Stimulated activated memory B cell treated with anti-CD40 and anti-IgM and Interleukin-4, amounts not matched to agents 10 μg/mL and 1 μg/mL and 100 μg/mL, for 72 hours (primary cell): ENCODE measurements at regions not wholly inside any gene's neighbourhood (a gene's known extent, or its start where the extent isn't known, plus 50 kb on each side); places are given as distances from the start of the nearest gene placed in this dataset.
"Not testable (repeated sequence)": the region's sequence is repeated elsewhere in the genome, so short reads cannot be mapped to it uniquely, and the experiment has no call there.

Source experiments
- ATAC-seq: fragments of 150-1000 bp; cut with Tn5 transposase; 2 replicates; pipeline ENCODE4 v1.10.0; 2021
- H3K27ac Mint-ChIP-seq: one replicate; pipeline ENCODE4 v1.8.0; 2022; ENCODE audit warnings: mild to moderate bottlenecking, mixed read lengths
- H3K27me3 Mint-ChIP-seq: one replicate; pipeline ENCODE4 v1.8.0; 2022; ENCODE audit warnings: mixed read lengths
- H3K36me3 Mint-ChIP-seq: one replicate; pipeline ENCODE4 v1.8.0; 2022; ENCODE audit warnings: mixed read lengths
- H3K4me1 Mint-ChIP-seq: one replicate; pipeline ENCODE4 v1.8.0; 2022; ENCODE audit warnings: mixed read lengths
- H3K4me3 Mint-ChIP-seq: one replicate; pipeline ENCODE4 v1.8.0; 2022; ENCODE audit warnings: mild to moderate bottlenecking, moderate library complexity, mixed read lengths
- H3K9me3 Mint-ChIP-seq: one replicate; pipeline ENCODE4 v1.8.0; 2022; ENCODE audit warnings: mixed read lengths

DNA sequence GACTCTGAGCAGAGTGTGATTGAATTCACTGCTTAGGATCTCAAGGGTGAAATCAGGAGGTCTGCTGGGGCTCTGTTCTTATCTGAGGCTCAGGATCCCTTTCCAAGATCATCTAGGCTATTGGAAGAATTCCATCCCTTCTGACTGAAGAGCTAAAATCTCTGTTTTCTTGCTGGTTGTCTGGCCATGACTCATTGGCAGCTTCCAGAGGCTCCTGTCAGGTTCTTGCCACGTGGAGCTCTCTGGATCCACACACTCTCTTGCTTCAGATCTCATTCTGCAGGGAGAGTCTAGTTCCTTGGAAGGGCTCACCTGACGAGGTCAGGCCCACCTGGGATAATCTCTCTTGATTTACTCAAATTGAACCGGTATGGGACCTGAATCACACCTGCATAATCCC is 930.7 kb downstream of the CDH8 start:
- ATAC-seq: no peak
- no peaks in the 10 kb centered on the region for H3K36me3 Mint-ChIP-seq
- H3K4me1 Mint-ChIP-seq: no peaks in the 10 kb centered on the region
- H3K9me3 Mint-ChIP-seq: peaks cover 4% of the 10 kb centered on the region
- H3K4me3 Mint-ChIP-seq: no peak overlapping the region
- no peak overlapping the region for H3K27ac Mint-ChIP-seq
- no peaks in the 10 kb centered on the region for H3K27me3 Mint-ChIP-seq

DNA sequence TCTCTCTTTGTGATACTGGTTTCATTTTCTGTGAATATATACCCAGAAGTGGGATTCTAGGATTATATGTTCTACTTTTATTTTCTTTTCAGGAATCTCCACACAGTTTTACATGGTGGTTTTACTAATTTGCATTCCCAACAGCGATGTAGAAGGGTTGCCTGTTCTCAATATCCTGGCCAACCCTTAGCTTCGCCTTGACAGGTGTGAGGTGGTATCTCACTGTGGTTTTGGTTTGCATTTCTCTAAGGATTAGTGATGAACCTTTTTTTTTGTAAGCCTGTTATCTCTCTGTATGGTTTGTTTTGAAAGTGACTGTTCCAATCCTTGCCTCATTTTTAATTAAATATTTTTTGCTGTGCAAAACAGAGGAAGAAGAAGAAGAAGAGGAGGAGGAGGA is 937.7 kb downstream of the CDH8 start:
- Mint-ChIP-seq H3K4me1 (no peaks in the 10 kb centered on the region), H3K27me3 (no peaks in the 10 kb centered on the region), H3K27ac (no peak overlapping the region), H3K4me3 (no peak overlapping the region), H3K36me3 (no peaks in the 10 kb centered on the region), H3K9me3 (peaks cover 8% of the 10 kb centered on the region)
- no peak for ATAC-seq

DNA sequence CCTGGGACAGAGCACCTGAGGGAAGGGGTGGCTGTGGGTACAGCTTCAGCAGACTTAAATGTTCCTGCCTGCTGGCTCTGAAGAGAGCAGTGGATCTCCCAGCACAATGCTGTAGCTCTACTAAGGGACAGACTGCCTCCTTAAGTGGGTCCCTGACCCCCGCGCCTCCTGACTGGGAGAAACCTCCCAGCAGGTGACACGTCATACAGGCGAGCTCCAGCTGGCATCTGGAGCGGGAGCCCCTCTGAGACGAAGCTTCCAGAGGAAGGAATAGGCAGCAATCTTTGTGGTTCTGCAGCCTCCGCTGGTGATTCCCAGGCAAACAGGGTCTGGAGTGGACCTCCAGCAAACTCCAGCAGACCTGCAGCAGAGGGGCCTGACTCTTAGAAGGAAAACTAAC is 944.9 kb downstream of the CDH8 start:
- H3K36me3 Mint-ChIP-seq, H3K4me1 Mint-ChIP-seq, H3K27ac Mint-ChIP-seq, ATAC-seq, H3K27me3 Mint-ChIP-seq, H3K4me3 Mint-ChIP-seq: not testable (repeated sequence)
- peaks cover 12% of the 10 kb centered on the region for H3K9me3 Mint-ChIP-seq

DNA sequence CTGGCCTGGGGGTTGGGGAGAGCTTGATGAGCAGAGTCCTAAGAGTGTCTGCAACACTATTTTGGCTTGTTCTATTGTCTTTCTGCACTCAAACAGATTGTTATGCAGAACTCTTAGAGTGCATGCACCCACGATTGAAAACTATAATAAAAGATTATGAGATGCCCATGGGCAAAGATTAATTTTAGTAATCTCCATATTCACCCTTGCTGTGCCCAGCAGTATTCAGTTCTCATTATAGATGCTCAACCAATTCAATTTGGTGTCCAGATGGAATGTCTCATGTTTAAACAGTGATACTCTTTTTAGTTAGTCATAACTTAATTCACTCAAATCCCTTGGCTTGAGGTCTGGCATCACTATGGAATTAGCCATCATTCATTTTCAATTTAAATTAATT is 952.5 kb downstream of the CDH8 start:
- H3K4me3 Mint-ChIP-seq: no peak overlapping the region
- no peaks in the 10 kb centered on the region for H3K4me1 Mint-ChIP-seq
- ATAC-seq: no peak
- H3K9me3 Mint-ChIP-seq: peaks cover 6% of the 10 kb centered on the region
- H3K36me3 Mint-ChIP-seq: no peaks in the 10 kb centered on the region
- H3K27me3 Mint-ChIP-seq: no peaks in the 10 kb centered on the region
- H3K27ac Mint-ChIP-seq: no peak overlapping the region

DNA sequence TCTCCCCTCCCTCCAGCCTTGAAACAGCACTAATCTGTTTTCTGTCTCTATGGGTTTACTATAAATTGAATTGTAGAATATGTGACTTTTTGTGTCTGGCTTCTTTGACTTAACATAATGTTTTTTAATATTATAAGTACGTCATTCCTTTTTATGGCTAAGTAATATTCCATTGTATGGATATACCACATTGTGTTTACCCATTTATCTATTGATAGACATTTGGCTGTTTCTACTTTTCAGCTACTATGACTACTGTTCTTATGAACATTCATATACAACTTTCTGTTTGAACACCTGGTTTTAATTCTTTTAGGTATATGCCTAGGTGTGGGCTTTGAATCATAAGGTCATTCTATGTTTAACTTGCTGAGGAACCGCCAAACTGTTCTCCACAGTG is 961.9 kb downstream of the CDH8 start:
- Mint-ChIP-seq H3K36me3 (no peaks in the 10 kb centered on the region), H3K27me3 (no peaks in the 10 kb centered on the region), H3K4me1 (no peaks in the 10 kb centered on the region), H3K27ac (no peak overlapping the region), H3K4me3 (no peak overlapping the region), H3K9me3 (peaks cover 8% of the 10 kb centered on the region)
- no peak for ATAC-seq

DNA sequence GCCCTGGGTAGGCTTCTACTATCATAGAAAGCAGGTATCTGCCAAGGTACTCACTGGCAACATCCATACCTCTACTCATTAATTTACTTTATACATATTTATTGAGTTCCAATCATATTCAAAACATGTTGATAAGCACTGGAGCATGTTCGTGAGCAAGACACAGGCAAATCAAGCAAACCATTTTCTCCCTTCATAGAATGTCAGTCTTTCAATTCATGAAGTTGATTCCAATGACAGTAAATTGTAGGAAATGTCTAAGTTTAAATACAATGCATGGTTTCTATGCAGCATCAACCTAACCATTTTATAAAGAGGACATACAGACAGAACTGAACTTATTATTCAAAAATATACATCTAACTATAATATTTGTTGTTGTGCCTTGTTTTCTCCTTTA is 978.6 kb downstream of the CDH8 start:
- H3K27ac Mint-ChIP-seq: no peak overlapping the region
- no peaks in the 10 kb centered on the region for H3K36me3 Mint-ChIP-seq
- no peaks in the 10 kb centered on the region for H3K27me3 Mint-ChIP-seq
- peaks cover 6% of the 10 kb centered on the region for H3K9me3 Mint-ChIP-seq
- no peak overlapping the region for H3K4me3 Mint-ChIP-seq
- no peaks in the 10 kb centered on the region for H3K4me1 Mint-ChIP-seq
- ATAC-seq: no peak

DNA sequence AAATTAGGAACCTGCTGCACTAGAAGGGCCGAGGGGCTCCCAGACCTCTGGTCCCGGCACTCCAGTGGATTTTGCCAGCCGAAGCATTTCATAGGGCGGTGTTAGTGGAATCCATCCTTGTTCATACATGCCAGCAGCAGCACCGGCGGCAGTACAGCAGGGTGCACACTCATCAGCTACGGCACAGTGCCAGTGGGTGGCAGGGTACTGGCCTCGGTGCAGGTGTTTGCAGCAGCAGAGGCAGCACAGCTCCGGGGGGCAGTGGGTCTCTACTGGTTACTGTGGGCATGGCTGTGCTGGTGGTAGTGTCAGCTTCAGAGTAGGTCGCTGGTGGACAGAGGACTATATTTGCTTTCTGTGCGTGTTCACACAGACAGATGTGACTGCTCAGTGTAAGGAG is 985.7 kb downstream of the CDH8 start:
- no peak for ATAC-seq
- Mint-ChIP-seq H3K27ac (no peak overlapping the region), H3K9me3 (peaks cover 10% of the 10 kb centered on the region), H3K4me1 (no peaks in the 10 kb centered on the region), H3K36me3 (no peaks in the 10 kb centered on the region), H3K4me3 (no peak overlapping the region), H3K27me3 (no peaks in the 10 kb centered on the region)

DNA sequence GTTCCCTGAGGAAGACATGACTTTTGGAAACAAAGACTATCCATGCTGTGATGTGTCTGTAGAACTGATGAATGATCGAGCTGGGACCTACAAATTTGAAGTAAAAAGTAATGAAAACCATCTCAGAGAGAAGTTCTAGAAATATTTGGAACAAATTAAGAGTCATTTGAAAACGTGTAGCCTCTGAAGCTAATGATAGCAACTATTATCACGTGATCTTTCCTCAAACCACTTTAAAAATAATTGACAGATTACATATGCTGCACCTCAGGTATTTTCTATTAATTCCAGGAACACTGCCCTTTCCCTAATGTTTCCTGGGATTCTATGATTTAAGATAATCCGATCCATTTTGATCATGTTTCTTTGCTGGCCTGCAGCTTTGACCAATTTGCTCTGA is 990.3 kb downstream of the CDH8 start:
- H3K27me3 Mint-ChIP-seq: no peaks in the 10 kb centered on the region
- no peaks in the 10 kb centered on the region for H3K4me1 Mint-ChIP-seq
- no peak for ATAC-seq
- no peak overlapping the region for H3K4me3 Mint-ChIP-seq
- H3K36me3 Mint-ChIP-seq: no peaks in the 10 kb centered on the region
- no peak overlapping the region for H3K27ac Mint-ChIP-seq
- peaks cover 10% of the 10 kb centered on the region for H3K9me3 Mint-ChIP-seq

DNA sequence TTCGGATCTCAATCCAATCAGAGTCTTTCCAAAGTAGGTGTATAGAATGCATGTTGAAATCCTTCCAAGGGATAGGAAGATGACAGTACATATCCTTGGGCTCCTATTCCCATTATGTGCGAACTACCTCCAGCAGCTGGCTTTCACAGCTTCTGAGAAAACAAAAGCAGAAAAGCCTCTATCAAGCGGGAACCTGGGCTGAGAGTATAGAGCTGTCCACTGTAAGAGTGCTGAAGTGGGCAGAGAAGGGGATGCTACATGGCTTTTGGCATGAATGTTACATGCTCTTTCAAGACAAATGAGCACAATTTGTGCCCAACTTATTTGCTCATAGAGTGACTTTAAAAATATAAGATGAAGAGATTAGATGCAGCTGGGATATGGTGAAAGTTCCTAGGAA is 993.5 kb downstream of the CDH8 start:
- Mint-ChIP-seq H3K36me3 (no peaks in the 10 kb centered on the region), H3K4me1 (no peaks in the 10 kb centered on the region), H3K9me3 (peaks cover under 1% of the 10 kb centered on the region), H3K27ac (no peak overlapping the region), H3K27me3 (no peaks in the 10 kb centered on the region), H3K4me3 (no peak overlapping the region)
- no peak for ATAC-seq

DNA sequence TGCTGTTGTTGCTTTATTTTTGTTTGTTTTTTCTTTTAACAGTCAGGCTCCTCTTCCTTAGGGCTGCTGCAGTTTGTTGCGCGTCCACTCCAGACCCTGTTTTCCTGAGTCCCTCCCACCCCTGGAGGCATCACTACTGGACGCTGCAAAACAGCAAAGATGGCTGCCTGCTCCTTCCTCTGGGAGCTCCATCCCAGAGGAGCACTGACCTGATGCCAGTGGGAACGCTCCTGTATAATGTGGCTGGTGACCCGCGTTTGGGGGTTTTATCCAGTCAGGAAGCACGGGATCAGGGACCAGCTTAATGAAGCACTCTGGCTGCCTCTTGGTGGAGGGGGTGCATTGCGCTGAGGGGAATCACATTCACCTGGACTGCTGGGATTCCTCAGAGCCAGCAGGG is 1005.6 kb downstream of the CDH8 start:
- H3K9me3 Mint-ChIP-seq: no peaks in the 10 kb centered on the region
- no peaks in the 10 kb centered on the region for H3K27me3 Mint-ChIP-seq
- no peak for ATAC-seq
- no peaks in the 10 kb centered on the region for H3K36me3 Mint-ChIP-seq
- no peak overlapping the region for H3K4me3 Mint-ChIP-seq
- H3K27ac Mint-ChIP-seq: no peak overlapping the region
- no peaks in the 10 kb centered on the region for H3K4me1 Mint-ChIP-seq

DNA sequence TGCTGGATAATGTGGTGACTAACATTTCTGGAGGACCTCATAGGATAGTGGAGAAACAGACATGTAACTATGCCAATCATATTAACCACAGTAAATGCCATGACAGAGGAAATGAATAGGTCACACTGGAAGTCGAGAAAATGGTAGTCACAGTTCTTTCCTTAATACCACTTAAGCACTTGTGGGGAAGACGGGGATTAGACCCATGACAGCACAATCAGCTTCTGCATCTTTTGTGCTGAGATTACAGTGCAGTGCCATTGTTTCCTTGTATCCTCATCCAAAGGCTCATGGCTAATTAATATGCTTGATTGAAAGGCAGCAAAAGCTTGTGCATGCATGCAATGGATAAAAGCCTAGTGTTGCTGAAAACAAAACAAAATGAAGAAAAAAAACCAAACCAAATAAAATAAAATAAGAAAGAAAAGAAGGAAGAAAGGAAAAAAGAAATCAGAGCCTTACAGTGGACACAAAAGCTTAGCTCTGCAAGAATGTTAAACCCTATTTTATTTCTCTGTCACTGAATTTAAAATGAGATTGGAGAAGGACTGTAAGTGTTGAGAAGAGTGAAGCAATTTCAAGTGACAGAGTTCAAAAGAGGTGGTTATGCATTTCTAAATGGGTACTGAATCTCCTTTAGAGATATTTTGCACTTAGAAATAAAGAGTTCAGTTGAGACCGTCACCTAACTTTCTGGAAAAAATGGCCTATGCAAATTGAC is 1011.9 kb downstream of the CDH8 start:
- no peaks in the 10 kb centered on the region for H3K4me1 Mint-ChIP-seq
- peaks cover 8% of the 10 kb centered on the region for H3K9me3 Mint-ChIP-seq
- no peaks in the 10 kb centered on the region for H3K27me3 Mint-ChIP-seq
- no peak overlapping the region for H3K4me3 Mint-ChIP-seq
- no peak overlapping the region for H3K27ac Mint-ChIP-seq
- no peak for ATAC-seq
- no peaks in the 10 kb centered on the region for H3K36me3 Mint-ChIP-seq

DNA sequence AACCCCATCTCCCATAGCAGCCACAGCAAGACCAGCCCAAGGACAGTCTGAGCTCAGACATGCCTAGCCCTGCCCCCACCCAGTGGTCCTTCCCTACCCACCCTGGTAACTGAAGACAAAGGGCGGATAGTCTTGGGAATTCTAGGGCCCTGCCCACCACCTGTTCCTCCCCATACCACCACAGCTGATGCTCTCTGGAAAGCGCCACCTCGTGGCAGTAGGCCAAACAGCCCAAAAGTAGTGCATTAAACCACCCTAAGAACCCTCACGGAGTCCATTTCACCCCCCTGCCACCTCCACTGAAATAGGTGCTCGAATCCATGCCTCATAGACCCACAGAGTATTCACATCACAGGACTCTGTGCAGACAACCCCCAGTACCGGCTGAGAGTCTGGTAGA is 1021.4 kb downstream of the CDH8 start:
- no peaks in the 10 kb centered on the region for H3K36me3 Mint-ChIP-seq
- H3K27me3 Mint-ChIP-seq: no peaks in the 10 kb centered on the region
- H3K4me1 Mint-ChIP-seq: no peaks in the 10 kb centered on the region
- peaks cover 10% of the 10 kb centered on the region for H3K9me3 Mint-ChIP-seq
- no peak for ATAC-seq
- no peak overlapping the region for H3K27ac Mint-ChIP-seq
- no peak overlapping the region for H3K4me3 Mint-ChIP-seq

DNA sequence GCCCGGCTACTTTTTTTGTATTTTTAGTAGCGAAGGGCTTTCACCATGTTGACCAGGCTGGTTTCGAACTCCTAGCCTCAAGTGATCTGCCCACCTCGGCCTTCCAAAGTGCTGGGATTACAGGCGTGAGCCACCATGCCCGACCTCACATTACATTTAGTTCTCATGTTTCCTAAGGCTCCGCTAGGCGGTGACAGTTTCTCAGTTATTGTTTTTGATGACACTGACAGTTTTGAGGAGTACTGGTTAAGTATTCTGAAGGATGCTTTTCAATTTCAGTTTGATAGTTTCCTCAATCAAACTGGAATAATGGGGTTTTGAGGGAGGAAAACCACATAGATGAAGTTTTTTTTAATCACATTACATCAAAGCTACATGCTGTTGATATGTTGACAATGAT is 1028.5 kb downstream of the CDH8 start:
- no peak for ATAC-seq
- Mint-ChIP-seq H3K36me3 (no peaks in the 10 kb centered on the region), H3K27me3 (no peaks in the 10 kb centered on the region), H3K9me3 (peaks cover 5% of the 10 kb centered on the region), H3K4me1 (no peaks in the 10 kb centered on the region), H3K27ac (no peak overlapping the region), H3K4me3 (no peak overlapping the region)

DNA sequence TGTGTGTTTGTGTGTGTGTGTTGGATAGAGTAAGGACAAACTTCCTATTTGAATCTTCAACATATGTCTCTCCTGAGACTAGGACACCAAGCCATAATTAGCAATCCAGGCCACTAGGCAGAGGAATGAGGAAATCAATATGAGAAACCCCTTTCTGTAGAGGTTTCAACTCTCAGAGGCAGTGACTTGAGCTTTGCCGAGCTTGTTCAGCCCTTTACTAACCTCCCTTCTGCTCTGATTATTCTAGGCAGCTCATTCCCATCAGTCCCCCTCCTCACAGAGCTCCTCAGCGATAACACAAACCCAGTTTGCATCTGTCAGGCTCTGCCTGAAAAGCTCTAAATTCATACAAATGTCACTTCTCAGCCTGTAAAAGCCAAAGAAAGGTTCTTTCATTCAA is 1030.3 kb downstream of the CDH8 start:
- ATAC-seq: no peak
- no peaks in the 10 kb centered on the region for H3K4me1 Mint-ChIP-seq
- H3K4me3 Mint-ChIP-seq: no peak overlapping the region
- H3K36me3 Mint-ChIP-seq: no peaks in the 10 kb centered on the region
- H3K27me3 Mint-ChIP-seq: no peaks in the 10 kb centered on the region
- no peak overlapping the region for H3K27ac Mint-ChIP-seq
- H3K9me3 Mint-ChIP-seq: peaks cover 5% of the 10 kb centered on the region

DNA sequence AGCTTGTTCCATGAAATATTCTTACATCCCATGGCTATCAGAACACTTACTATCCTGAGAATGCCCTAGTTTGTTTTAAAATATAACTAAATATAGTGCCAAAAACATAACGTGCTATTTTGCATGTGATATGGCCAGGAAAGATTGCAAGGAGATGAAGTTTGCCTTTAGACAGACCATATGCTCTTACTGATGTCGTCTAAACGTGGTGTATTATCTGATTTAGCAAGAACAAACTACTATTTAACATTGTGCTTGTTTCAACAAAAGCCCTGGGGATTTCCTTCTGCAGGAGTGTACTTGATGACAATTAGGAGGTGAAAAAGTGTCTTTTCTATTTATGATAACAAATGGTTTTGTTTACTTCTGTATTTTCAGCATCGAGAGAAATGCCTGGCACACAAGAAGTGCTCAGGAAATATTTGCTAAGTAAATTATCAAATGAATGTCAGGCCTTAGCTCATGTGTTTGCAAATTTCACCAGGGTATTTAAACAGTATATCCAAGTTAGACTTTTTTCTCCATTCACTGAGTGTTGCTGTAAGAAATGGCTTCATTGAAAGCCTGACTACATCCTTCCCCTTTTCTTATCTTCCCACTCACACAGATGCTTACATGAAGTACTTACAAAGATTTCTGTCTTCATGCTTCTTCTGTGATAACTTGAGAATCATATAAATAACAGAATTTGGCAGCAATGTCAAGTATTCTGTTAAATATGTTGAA is 1033.6 kb downstream of the CDH8 start:
- H3K36me3 Mint-ChIP-seq: no peaks in the 10 kb centered on the region
- H3K4me1 Mint-ChIP-seq: no peaks in the 10 kb centered on the region
- peaks cover 5% of the 10 kb centered on the region for H3K9me3 Mint-ChIP-seq
- no peaks in the 10 kb centered on the region for H3K27me3 Mint-ChIP-seq
- no peak for ATAC-seq
- H3K4me3 Mint-ChIP-seq: no peak overlapping the region
- no peak overlapping the region for H3K27ac Mint-ChIP-seq

DNA sequence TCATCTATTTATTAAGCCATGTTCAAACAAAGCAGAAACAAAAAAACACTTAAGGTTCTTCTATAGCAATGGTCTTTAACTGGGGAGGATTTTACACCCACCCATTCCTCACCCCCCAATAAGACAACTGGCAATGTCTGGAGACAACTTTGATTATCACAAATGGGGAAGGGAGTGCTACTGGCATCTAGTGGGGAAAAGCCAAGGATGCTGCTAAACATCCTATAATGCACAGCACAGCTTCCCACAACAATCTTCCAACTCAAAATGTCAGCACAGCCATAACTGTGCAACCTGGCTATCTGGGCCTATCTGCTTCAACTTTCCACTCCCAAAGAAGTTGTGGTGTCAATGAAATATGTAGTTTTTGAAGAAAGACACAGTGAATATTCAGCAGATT is 1044.4 kb downstream of the CDH8 start:
- Mint-ChIP-seq H3K27me3 (no peaks in the 10 kb centered on the region), H3K4me3 (no peak overlapping the region), H3K4me1 (no peaks in the 10 kb centered on the region), H3K27ac (no peak overlapping the region), H3K9me3 (peaks cover 5% of the 10 kb centered on the region), H3K36me3 (no peaks in the 10 kb centered on the region)
- ATAC-seq: no peak
